OCI-LY3 (cell line): ENCODE measurements at regions not wholly inside any gene's neighbourhood (a gene's known extent, or its start where the extent isn't known, plus 50 kb on each side); places are given as distances from the start of the nearest gene placed in this dataset.

Experiments used
- CTCF ChIP-seq: fragments of 200-600, 300-600 bp; sonication (generic); IDR thresholded peaks from 2 replicates; pipeline ENCODE4 v1.5.1; 2014; ENCODE audit warnings: antibody characterized with exemption, low read length, low read depth
- EZH2phosphoT487 ChIP-seq: fragments of 200-600 bp; shearing (Covaris generic); IDR thresholded peaks from 2 replicates; pipeline ENCODE4 v1.6.1; 2018; ENCODE audit warnings: antibody characterized with exemption, mixed run types, low read depth

GRCh38 chr13:108120856-108121255 is 94.5 kb downstream of the LIG4 start:
- TF ChIP-seq CTCF (no peak), EZH2phosphoT487 (no peak)
